ENCODE measurements at regions not wholly inside any gene's neighbourhood (a gene's known extent, or its start where the extent isn't known, plus 50 kb on each side); places are given as distances from the start of the nearest gene placed in this dataset.

DNA sequence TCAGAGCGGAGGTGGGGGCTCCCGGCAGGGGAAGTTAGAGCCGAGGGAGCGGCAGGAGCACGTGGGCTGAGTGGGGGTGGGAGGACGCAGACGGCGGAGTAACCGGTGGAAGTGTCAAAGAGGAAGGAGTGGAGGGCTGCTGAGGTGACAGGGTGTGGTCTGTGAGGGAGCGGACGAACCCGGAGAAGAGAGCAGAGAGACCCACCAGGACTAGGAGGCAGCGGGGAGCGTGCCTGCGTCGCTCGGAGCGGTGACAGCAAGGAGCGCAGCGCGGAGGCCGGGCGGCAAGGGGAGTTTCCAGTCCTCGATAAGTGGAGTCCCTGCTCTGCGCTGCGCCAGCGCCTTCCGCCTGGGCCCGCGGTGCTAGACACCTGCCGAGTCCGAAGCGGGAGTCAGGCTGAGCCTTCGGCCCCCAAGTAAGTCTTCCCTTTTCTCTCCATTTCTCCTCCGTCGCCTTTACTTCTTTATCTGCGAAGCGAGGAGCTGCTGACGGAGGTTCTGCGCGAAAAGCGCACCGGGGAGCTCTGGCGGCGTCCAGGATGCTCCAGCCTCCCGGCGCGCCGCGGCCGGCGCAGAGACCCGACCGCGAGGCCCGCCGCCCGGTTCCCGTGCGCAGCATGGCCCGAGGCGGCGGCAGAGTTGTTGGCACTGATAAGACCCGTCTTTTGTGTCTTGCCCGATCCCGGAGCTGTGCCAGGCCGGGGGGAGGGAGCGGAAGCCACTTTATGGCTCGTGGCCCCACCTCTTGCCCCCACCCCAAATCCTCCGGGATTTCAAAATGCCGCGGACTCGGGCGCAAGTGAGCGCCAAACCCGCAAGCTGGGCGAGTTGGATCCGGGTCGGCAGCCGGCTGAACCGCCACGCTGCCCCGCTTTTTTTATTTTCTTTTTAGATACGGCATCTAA, 533.0 kb upstream of the SEMA6D start:
- DNase-seq: no peak

GRCh38 chr15:47184908-47185801, 532.1 kb upstream of the SEMA6D start:
- no peak for DNase-seq

DNA sequence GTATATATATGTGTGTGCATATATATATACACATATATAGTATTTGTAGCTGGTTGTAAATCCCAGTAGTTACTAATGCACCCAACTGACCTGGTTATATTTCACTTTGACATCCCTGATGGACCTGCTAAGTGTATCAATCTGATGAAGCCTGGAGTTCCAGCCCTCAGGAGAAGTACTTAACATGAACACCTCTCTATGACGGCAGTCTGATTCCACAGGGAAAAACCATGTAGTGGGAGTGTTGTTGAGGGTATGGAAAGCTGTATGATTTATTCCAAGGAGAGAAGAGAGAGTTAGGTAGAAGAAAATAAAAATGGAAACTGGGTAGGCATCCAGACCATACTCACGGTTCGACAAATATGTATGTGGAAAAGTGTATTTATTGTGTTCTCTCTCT, 531.2 kb upstream of the SEMA6D start:
- DNase-seq: no peak

- DNase-seq: no peak
These were observed 528.4 kb upstream of the SEMA6D start for GRCh38 chr15:47188758-47189507.

- no peak for DNase-seq
These were observed 522.6 kb upstream of the SEMA6D start for GRCh38 chr15:47194718-47195117.

DNA sequence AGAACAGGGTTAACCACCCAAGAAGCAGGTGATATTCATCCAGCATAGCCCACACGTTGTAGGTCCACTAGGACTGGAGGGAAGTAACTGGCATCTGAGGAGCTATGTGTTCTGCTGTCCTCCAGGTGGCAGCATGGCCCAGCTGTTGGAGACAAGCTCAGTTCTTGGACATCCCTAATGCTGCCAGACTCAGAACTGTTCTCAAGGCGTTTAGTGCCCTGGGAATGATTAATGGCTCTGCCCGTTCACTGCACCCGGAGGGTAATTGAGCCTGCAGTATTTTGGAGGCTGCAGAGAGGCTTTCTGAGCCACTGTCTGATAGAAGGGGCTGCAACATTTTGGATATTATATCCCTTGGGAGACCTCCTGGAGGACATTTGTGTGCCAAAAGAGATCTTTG, 521.3 kb upstream of the SEMA6D start:
- DNase-seq: peak; percentile 54

DNA sequence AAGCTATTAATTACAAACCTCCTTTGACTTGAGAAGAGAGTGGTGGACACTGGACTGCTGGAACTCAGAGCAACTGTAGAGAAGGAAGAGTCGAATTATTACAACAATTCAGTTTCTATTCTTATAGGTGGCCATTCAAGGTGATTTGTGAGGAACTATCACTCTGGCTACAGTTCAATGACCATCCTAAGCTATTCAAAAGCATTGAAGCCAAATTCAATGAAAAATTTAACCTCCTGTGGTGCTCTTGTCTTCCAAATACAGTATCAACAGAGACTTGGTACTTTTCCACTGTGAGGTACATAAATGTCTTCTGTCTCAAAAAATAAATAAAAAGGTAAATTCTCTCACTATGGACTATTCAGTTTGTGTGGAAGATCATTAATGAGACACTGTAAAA, 513.3 kb upstream of the SEMA6D start:
- no peak for DNase-seq

- no peak for DNase-seq
These were observed 510.8 kb upstream of the SEMA6D start for GRCh38 chr15:47206358-47206978.

- DNase-seq: no peak
These were observed 507.7 kb upstream of the SEMA6D start for GRCh38 chr15:47209591-47209990.

DNA sequence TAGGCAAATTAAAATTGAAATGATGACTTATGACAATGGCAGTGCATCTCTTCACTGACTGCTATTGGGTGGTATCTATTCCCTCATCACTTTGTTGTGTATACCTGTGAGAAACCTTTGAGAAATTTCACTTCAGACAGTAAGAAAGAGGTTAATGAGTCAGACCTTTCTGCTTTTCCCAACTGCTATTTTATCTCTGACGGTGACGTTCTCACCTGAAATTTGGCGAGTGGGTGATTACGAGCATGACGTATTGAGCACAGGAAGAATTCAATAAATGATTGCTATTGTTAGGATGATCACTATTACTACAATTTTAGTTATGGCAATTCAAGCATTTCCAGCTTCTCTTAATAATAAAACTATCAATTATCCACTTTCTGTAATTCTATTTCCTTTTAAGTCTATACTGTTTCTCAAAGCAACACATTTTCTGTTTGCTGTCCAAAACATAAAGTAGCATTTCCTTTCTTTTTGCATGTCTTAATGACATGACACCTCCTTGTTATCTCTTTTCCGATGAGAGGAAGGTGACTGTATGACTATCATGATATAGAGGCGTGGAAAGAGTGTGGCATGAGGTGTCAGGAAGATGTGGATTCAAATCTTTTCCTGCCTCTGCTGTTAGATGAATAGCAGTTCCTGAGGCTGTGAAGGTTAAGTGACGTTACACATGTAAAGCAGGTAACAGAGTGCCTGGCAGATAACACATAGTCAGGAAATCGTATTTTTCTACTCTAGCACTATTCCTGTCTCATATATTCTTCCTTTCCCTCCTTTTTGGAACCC, 504.9 kb upstream of the SEMA6D start:
- no peak for DNase-seq

DNA sequence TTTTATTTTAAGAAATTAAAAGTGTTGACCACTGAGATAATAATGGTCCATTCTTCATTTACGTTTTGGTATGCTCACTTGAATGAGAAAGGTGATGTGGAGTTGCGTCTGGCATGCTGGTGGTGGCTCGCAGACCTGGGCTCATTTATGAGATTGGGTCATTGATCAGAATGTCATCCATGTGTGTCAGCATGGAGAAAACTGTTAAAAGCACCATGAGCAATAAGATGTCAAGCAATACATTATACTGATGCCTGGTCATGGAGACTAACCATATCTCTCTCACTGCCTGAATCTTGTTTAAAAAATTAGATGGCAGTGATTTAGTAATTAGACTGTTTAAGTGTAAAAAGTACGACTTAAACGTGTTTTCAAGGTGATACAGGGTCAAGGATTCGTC, 503.4 kb upstream of the SEMA6D start:
- DNase-seq: no peak

DNA sequence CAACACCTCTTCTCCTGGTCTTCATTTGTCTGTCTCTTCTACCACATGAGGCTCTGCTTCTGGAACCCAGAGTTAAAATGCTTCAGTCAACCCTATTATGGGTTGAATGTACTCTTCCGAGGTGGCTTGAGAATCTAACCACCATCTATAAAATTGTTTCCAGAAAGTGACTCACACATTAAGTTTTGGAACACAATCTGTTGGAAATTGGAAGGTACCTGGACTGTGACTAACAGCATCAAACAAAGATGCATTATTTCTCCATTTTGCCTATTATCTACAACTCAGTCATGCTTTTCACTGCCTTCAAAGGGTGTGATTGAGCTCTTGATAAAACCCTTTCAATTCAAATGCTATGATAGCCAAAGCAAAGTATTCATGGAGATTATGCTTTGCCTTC, 499.0 kb upstream of the SEMA6D start:
- no peak for DNase-seq

GRCh38 chr15:47244361-47244760, 472.9 kb upstream of the SEMA6D start:
- DNase-seq: no peak

GRCh38 chr15:47246317-47246716, 471.0 kb upstream of the SEMA6D start:
- DNase-seq: no peak

- no peak for DNase-seq
These were observed 458.8 kb upstream of the SEMA6D start for GRCh38 chr15:47258521-47258920.

DNA sequence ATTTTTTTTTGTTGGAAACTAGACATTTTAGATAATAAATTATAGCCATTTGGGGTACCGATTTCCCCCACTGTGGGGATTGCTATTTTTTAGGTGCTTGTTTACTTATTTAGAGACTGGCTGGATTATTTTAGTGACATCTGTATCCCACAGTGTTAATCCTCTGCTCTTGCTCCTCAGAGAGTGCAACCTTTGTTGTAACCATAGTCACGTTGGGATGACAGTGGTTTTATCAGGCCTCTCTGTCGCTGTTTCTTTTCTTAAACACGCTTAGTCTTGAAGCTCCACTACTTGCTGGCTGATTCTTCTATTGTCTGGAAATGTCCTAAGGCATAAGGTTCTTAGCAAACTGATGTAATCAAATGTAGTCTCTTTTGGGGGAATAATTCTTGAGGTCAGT, 451.6 kb upstream of the SEMA6D start:
- no peak for DNase-seq

DNA sequence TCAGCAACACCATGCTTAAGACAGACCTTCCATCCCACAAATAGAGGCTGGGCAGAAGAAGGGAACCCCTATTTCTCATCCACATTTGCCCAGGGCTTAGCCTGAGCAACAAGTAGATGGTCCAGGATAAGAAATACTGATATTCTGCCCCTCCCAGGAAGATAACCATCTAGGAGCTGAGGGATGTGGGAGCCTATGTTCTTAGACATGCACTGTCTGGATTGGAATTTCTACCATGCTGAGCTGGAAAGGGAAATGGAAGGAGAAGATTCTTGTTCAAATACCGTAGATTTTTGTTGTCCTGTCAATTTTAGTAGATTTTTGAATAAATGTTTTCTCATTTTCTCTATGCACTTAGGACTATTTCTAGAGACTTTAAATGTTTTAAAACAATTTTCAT, 450.7 kb upstream of the SEMA6D start:
- no peak for DNase-seq

GRCh38 chr15:47273864-47274263, 443.4 kb upstream of the SEMA6D start:
- DNase-seq: no peak

- DNase-seq: no peak
These were observed 434.1 kb upstream of the SEMA6D start for GRCh38 chr15:47283246-47283645.

DNA sequence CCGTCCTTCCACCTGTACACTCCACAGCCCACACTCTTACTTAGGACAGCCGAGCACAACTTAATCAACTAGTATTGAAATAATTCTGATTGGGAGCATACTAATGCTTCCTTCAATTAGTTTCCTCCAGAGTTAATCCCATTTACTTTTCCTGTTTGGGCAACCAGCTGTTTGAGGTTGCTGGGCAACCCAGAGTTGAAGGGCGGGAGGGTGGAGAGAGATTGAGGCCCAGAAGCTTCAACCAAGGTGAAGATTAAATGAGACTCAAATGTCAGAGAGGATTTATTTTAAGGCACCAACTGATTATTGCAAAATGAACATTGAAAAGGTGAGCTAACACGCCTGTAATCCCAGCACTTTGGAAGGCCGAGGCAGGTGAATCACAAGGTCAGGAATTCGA, 428.5 kb upstream of the SEMA6D start:
- no peak for DNase-seq

- no peak for DNase-seq
These were observed 427.6 kb upstream of the SEMA6D start for GRCh38 chr15:47289656-47290055.

DNA sequence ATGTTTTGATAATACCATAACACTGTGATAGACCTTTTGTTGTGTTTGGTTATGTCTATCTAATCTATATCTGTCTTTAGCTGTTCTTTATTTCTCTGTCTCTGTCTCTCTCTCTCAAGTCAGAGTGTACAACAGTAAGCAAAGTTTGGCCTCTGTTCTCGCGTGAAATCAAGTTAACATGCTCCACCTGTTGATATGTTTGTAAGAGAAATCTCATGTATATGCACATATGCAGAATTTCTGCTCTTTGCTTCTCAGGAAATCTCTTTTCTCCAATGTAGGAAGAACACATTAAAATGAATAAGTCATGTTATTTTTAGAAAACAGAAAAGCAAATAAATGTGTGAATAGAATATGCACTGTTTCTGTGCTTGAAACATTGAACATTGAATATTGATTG, 425.5 kb upstream of the SEMA6D start:
- DNase-seq: no peak

All from MV-4-11 (cell line).